Liver (tissue), 3 donors: ENCODE measurements at regions not wholly inside any gene's neighbourhood (a gene's known extent, or its start where the extent isn't known, plus 50 kb on each side); places are given as distances from the start of the nearest gene placed in this dataset.

ENCODE experiments used
- CTCF ChIP-seq: fragments of 150-350 bp; IDR thresholded peaks from 2 replicates; pipeline ENCODE4 v1.5.1; 2017; ENCODE audit warnings: improper control_type of control experiment, low read depth, low read length; ENCODE audit not compliant: missing input control
- EGR1 ChIP-seq, 2 donors: IDR thresholded peaks; 2 replicates each; pipeline ENCODE4 v1.6.1; 2016 to 2018; ENCODE audit warnings: antibody characterized with exemption in 2 of 2, low read depth in 2 of 2
- REST ChIP-seq: IDR thresholded peaks from 2 replicates; pipeline ENCODE4 v1.6.1; 2016; ENCODE audit warnings: antibody characterized with exemption, mild to moderate bottlenecking
- SP1 ChIP-seq: IDR thresholded peaks from 2 replicates; pipeline ENCODE4 v1.6.1; 2018; ENCODE audit warnings: antibody characterized with exemption, mild to moderate bottlenecking
- TAF1 ChIP-seq: conservative IDR thresholded peaks from 2 replicates; pipeline ENCODE4 v1.6.1; 2016; ENCODE audit warnings: antibody characterized with exemption, mild to moderate bottlenecking
- TF ChIP-seq, protein P1 (sequence below): IDR thresholded peaks from 2 replicates; pipeline ENCODE4 v1.6.1; 2016; ENCODE audit warnings: antibody characterized with exemption
- TF ChIP-seq, protein P2 (sequence below): IDR thresholded peaks from 2 replicates; pipeline ENCODE4 v1.6.1; 2016; ENCODE audit warnings: antibody characterized with exemption
- donor health status: healthy.
- donor health status: healthy.

DNA sequence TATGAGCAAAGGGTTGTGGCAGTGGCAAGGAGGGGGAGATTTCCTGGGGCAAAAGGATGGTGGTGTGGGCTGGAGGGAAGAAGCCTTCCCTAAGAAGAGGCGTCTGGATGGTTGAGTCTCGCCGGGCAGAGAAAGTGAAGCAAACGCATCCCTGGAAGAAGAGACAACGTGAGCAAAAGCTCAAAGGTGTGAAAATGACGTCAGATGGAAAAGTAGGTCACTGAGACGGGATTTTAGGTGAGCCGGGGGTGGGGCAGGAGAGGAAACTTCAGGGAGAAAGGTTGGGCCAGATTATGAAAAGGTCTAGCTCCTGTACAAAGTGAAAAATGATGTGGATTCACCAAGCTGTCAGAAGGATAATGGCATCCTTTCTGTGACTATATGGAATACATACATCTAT, 95.3 kb upstream of the KCNE2 start:
- TF ChIP-seq CTCF (no peak), TAF1 (no peak), REST (no peak), EGR1 (IDR thresholded peaks at IDR 0.05; ENCODE audit: low read depth in 2 of 2) (no peak), SP1 (no peak)
- TF ChIP-seq, protein P1, sequence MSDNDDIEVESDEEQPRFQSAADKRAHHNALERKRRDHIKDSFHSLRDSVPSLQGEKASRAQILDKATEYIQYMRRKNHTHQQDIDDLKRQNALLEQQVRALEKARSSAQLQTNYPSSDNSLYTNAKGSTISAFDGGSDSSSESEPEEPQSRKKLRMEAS = no peak
- TF ChIP-seq, protein P2, sequence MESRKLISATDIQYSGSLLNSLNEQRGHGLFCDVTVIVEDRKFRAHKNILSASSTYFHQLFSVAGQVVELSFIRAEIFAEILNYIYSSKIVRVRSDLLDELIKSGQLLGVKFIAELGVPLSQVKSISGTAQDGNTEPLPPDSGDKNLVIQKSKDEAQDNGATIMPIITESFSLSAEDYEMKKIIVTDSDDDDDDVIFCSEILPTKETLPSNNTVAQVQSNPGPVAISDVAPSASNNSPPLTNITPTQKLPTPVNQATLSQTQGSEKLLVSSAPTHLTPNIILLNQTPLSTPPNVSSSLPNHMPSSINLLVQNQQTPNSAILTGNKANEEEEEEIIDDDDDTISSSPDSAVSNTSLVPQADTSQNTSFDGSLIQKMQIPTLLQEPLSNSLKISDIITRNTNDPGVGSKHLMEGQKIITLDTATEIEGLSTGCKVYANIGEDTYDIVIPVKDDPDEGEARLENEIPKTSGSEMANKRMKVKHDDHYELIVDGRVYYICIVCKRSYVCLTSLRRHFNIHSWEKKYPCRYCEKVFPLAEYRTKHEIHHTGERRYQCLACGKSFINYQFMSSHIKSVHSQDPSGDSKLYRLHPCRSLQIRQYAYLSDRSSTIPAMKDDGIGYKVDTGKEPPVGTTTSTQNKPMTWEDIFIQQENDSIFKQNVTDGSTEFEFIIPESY = no peak
